ENCODE measurements at regions not wholly inside any gene's neighbourhood (a gene's known extent, or its start where the extent isn't known, plus 50 kb on each side); places are given as distances from the start of the nearest gene placed in this dataset.
"Not testable (repeated sequence)": the region's sequence is repeated elsewhere in the genome, so short reads cannot be mapped to it uniquely, and the experiment has no call there.

- DNase-seq, result no peak
Measured at GRCh38 chr6:147999001-147999540, 343.6 kb upstream of the SASH1 start.

- no peak for DNase-seq
Measured at GRCh38 chr6:148001844-148002642, 340.6 kb upstream of the SASH1 start.

GRCh38 chr6:148004651-148005050, 338.0 kb upstream of the SASH1 start:
- no peak for DNase-seq

GRCh38 chr6:148005806-148006205, 336.8 kb upstream of the SASH1 start:
- no peak for DNase-seq

GRCh38 chr6:148010516-148010915, 332.1 kb upstream of the SASH1 start:
- DNase-seq, result not testable (repeated sequence)

- DNase-seq, result no peak
Measured at GRCh38 chr6:148016013-148016412, 326.6 kb upstream of the SASH1 start.

GRCh38 chr6:148021165-148021564, 321.5 kb upstream of the SASH1 start:
- DNase-seq, result no peak

- no peak for DNase-seq
Measured at GRCh38 chr6:148021699-148022098, 320.9 kb upstream of the SASH1 start.

GRCh38 chr6:148022279-148022678, 320.4 kb upstream of the SASH1 start:
- DNase-seq, result not testable (repeated sequence)

- DNase-seq, result no peak
Measured at GRCh38 chr6:148027201-148027600, 315.4 kb upstream of the SASH1 start.

GRCh38 chr6:148035806-148036390, 306.7 kb upstream of the SASH1 start:
- DNase-seq, result no peak

GRCh38 chr6:148037496-148037895, 305.1 kb upstream of the SASH1 start:
- no peak for DNase-seq

- no peak for DNase-seq
Measured at GRCh38 chr6:148041546-148041945, 301.1 kb upstream of the SASH1 start.

GRCh38 chr6:148042536-148042935, 300.1 kb upstream of the SASH1 start:
- DNase-seq, result no peak

GRCh38 chr6:148044261-148044751, 298.3 kb upstream of the SASH1 start:
- DNase-seq, result no peak

- DNase-seq, result no peak
Measured at GRCh38 chr6:148044921-148045320, 297.7 kb upstream of the SASH1 start.

GRCh38 chr6:148053209-148053608, 289.4 kb upstream of the SASH1 start:
- DNase-seq, result no peak

GRCh38 chr6:148053796-148054195, 288.8 kb upstream of the SASH1 start:
- DNase-seq, result no peak

GRCh38 chr6:148054219-148054618, 288.4 kb upstream of the SASH1 start:
- DNase-seq, result no peak

GRCh38 chr6:148055419-148055818, 287.2 kb upstream of the SASH1 start:
- DNase-seq, result no peak

- no peak for DNase-seq
Measured at GRCh38 chr6:148059869-148060268, 282.8 kb upstream of the SASH1 start.

- DNase-seq, result no peak
Measured at GRCh38 chr6:148064406-148065134, 278.1 kb upstream of the SASH1 start.

- no peak for DNase-seq
Measured at GRCh38 chr6:148068437-148069061, 274.1 kb upstream of the SASH1 start.

Measured in activated CD8-positive, alpha-beta memory T cell treated with anti-CD3 and anti-CD28 coated beads for 24 hours (primary cell).